ENCODE measurements at regions not wholly inside any gene's neighbourhood (a gene's known extent, or its start where the extent isn't known, plus 50 kb on each side); places are given as distances from the start of the nearest gene placed in this dataset.

- no peak for TF ChIP-seq ZZZ3 (IDR thresholded peaks at IDR 0.05)
- no peak for TF ChIP-seq MTA2 (IDR thresholded peaks at IDR 0.05; ENCODE audit: low read depth)
- TF ChIP-seq MCM2 (IDR thresholded peaks at IDR 0.05; ENCODE audit: low read depth), result no peak
- TF ChIP-seq ZNF253 (CRISPR knock-in tag; conservative IDR thresholded peaks at IDR 0.05), result no peak
Observed at GRCh38 chr18:60980422-60981005, 352.7 kb upstream of the CDH20 start (continued).

GRCh38 chr18:60981682-60982328 is 351.4 kb upstream of the CDH20 start:
- H3K4me2 ChIP-seq (ENCODE audit: insufficient read depth, low read length), result no peak overlapping the region
- H3K4me3 ChIP-seq, result no peak overlapping the region
- no peaks in the 10 kb centered on the region for H3K36me3 ChIP-seq (ENCODE audit: control insufficient read depth, insufficient read depth, low read length)
- DNase-seq (ENCODE audit: extremely low read depth in 1 of 4, low spot score in 3 of 4) (no peak), ATAC-seq (no peak), FAIRE-seq (no peak)
- WGBS (ENCODE audit: insufficient coverage, low coverage, missing lambda C conversion rate), result 0% methylated on average over 3 of the region's 3 CpGs
- H3K27ac ChIP-seq (ENCODE audit: extremely low read depth, low read depth, low read length), result no peak overlapping the region
- BruUV-seq (replicated peaks), result no TSS peak
- no peaks in the 10 kb centered on the region for H3K9me1 ChIP-seq (ENCODE audit: control insufficient read depth, insufficient read depth, low read length)
- ChIA-PET POLR2A (no interaction called here), CTCF (ENCODE audit: low intra/inter-chr PET ratio) (no interaction called here)
- no peaks in the 10 kb centered on the region for H4K20me1 ChIP-seq (replicated peaks; ENCODE audit: control insufficient read depth, insufficient read depth, low read length)
- no peak overlapping the region for H3K9ac ChIP-seq (ENCODE audit: insufficient read depth in 1 of 2, low read depth in 2 of 2, low read length in 2 of 2)
- in situ Hi-C loops (cut with MboI) (no loop called here), intact Hi-C loops (cut with micrococcal nuclease) (no loop called here)
- no peaks in the 10 kb centered on the region for H3K27me3 ChIP-seq (ENCODE audit: control insufficient read depth in 2 of 2, insufficient read depth in 2 of 2, low read length in 2 of 2)
- no peaks in the 10 kb centered on the region for H3K4me1 ChIP-seq (replicated peaks in 1 of 2; ENCODE audit: control insufficient read depth in 2 of 2, insufficient read depth in 2 of 2, low read length in 2 of 2)
- no peak overlapping the region for H2AFZ ChIP-seq (ENCODE audit: low read depth, low read length)
- no peaks in the 10 kb centered on the region for H3K9me3 ChIP-seq (replicated peaks; ENCODE audit: control insufficient read depth, insufficient read depth, low read depth, low read length)
- TF ChIP-seq ZNF175 (CRISPR knock-in tag; IDR thresholded peaks at IDR 0.05; ENCODE audit: low read depth) (no peak), ZNF140 (CRISPR knock-in tag; IDR thresholded peaks at IDR 0.05) (no peak), NELFE (IDR thresholded peaks at IDR 0.05; ENCODE audit: insufficient read depth, insufficient read length) (no peak), BRD4 (IDR thresholded peaks at IDR 0.05) (no peak), THRB (CRISPR knock-in tag; conservative IDR thresholded peaks at IDR 0.05) (no peak), ERF (CRISPR knock-in tag; IDR thresholded peaks at IDR 0.05) (no peak), FOXK1 (CRISPR knock-in tag; IDR thresholded peaks at IDR 0.05; ENCODE audit: borderline replicate concordance) (no peak), ZNF830 (CRISPR knock-in tag; IDR thresholded peaks at IDR 0.05) (no peak), ZZZ3 (IDR thresholded peaks at IDR 0.05) (no peak), PHB (CRISPR knock-in tag; IDR thresholded peaks at IDR 0.05) (no peak), ESRRB (CRISPR knock-in tag; IDR thresholded peaks at IDR 0.05; ENCODE audit: borderline replicate concordance) (no peak)
- no peaks in the 10 kb centered on the region for H3K79me2 ChIP-seq (ENCODE audit: control insufficient read depth, insufficient read depth, low read length)
